ENCODE measurements at regions not wholly inside any gene's neighbourhood (a gene's known extent, or its start where the extent isn't known, plus 50 kb on each side); places are given as distances from the start of the nearest gene placed in this dataset.
A peak's percentile ranks its signal among the peaks of the same experiment; 100 is the strongest.
"Not testable (repeated sequence)": the region's sequence is repeated elsewhere in the genome, so short reads cannot be mapped to it uniquely, and the experiment has no call there.

DNA sequence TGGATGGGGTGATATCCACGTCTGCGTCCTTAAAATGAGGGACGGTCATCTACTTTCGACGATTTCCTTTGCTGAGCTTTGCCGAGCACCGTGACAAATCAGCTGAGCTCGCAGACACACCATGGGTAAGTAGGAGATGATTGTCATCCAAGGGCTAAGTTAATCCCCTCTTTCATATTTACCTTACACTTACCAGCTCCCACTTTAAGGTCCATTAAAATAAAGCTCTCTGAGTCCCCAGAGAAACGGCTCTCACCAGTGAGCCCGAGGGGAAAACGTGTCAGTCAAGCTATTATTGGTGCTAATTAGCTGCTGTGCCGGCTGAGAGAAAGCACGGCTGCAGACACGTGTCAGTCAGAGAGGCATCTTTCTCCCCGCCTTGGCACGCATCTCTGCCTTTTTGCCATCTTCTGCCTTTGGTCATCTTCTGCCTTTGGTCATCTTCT is 72.2 kb downstream of the CRLF2 start:
- no peak overlapping the region for H3K4me3 Mint-ChIP-seq
- no peaks in the 10 kb centered on the region for H3K27me3 Mint-ChIP-seq
- H3K9me3 Mint-ChIP-seq, result no peaks in the 10 kb centered on the region
- no peak overlapping the region for H3K27ac Mint-ChIP-seq
- H3K36me3 Mint-ChIP-seq, result no peaks in the 10 kb centered on the region
- no peaks in the 10 kb centered on the region for H3K4me1 Mint-ChIP-seq

DNA sequence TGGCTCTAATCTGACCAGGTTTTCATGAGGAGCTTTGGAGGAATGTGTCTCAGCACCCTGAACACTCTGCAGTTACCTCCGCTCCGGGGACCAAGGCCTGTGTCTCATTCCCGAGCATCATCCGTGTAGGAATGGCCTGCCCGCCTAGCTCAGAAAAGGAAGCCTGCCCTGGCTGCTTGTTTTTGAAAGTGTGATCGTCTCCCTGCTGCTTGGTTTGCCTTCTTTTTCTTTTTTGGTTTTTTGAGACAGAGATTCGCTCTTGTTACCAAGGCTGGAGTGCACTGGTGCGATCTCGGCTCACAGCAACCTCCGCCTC is 73.3 kb downstream of the CRLF2 start:
- H3K27ac Mint-ChIP-seq, result no peak overlapping the region

DNA sequence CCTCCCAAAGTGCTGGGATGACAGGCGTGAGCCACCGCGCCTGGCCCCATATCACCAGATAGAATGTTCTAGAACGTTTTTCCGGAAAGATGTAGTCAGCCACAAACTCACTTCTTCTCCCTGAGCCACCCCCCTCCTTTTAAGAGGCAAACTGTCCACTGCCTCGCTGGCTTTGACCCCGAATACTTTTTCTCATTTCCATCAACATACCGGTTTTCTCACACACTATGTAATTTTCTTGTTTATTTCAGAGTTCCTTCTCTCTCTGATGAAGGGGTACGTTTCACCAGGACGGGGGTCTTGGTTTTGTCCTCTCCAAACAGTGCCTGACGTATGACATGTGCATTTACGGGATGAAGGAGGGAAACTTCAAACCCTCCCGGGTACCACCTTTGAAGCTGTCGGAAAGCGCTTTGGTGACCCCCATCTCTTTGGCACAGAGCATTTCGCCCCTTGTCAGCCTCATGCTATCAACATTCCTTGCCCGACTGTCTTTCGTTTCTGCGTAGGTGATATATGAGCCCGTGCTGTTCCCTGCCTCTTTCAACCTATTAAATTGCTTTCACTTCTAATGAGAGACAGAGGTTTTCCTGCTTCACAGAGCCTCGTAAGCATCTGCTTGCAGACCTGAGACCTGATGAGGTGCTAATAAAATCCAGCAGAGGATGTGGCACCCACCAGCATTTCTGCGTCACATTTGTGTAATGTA is 73.8 kb downstream of the CRLF2 start:
- no peak overlapping the region for H3K4me3 Mint-ChIP-seq
- no peaks in the 10 kb centered on the region for H3K27me3 Mint-ChIP-seq
- no peaks in the 10 kb centered on the region for H3K36me3 Mint-ChIP-seq
- H3K9me3 Mint-ChIP-seq, result no peaks in the 10 kb centered on the region
- H3K27ac Mint-ChIP-seq, result no peak overlapping the region
- no peaks in the 10 kb centered on the region for H3K4me1 Mint-ChIP-seq

More for the DNA sequence above, 73.3 kb downstream of the CRLF2 start:
- Mint-ChIP-seq H3K9me3 (no peaks in the 10 kb centered on the region), H3K4me3 (no peak overlapping the region), H3K36me3 (no peaks in the 10 kb centered on the region), H3K27me3 (no peaks in the 10 kb centered on the region), H3K4me1 (no peaks in the 10 kb centered on the region)

DNA sequence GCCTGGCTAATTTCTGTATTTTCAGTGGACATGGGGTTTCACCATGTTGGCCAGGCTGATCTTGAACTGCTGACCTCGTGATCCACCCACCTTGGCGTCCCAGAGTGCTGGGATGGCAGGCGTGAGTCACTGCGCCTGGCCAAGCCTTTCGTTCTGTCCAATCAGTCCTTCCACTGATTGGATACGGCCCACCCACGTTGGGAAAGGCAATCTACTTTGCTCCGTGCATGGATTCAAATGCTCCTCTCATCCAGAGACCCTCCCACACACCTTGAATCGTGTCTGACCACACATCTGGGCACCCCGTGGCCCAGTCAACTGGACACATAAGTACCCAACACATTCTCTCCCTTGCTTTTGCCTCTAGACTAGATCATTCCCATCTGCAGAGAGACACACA is 74.9 kb downstream of the CRLF2 start:
- no peaks in the 10 kb centered on the region for H3K36me3 Mint-ChIP-seq
- no peaks in the 10 kb centered on the region for H3K27me3 Mint-ChIP-seq
- H3K9me3 Mint-ChIP-seq, result no peaks in the 10 kb centered on the region
- H3K4me1 Mint-ChIP-seq, result no peaks in the 10 kb centered on the region
- H3K4me3 Mint-ChIP-seq, result no peak overlapping the region
- H3K27ac Mint-ChIP-seq, result no peak overlapping the region

DNA sequence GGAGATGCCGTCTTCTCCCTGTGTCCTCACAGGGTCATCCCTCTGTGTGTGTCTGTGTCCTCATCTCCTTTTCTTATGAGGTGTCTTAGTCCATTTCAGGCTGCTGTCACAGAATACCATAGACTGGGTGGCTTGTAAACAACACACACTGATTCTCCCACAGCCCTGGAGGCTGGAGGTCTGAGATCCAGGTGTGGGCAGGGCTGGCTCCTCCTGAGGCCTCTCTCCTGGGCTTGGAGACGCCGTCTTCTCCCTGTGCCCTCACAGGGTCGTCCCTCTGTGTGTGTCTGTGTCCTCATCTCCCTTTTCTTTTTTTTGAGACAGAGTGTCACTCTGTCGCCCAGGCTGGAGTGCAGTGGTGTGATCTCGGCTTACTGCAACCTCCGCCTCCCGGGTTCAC is 75.9 kb downstream of the CRLF2 start:
- not testable (repeated sequence) for H3K27ac Mint-ChIP-seq, H3K4me3 Mint-ChIP-seq, H3K9me3 Mint-ChIP-seq, H3K27me3 Mint-ChIP-seq, H3K36me3 Mint-ChIP-seq, H3K4me1 Mint-ChIP-seq

DNA sequence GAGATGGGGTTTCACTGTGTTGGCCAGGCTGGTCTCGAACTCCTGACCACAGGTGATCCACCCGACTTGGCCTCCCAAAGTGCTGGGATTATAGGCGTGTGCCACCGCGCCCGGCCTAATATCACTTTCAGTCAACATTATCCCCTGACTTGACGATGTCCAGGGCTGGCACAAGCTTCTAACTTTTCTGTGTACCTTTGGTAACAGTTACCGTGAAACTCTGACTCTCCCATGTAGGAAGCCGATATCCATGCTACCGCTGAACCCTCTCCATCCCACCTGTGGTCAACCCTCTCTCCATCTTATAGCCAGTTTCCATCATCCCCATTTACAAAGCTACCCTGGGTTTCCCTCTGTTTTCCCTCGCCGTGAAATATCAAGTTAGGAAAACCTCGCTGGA is 77.5 kb downstream of the CRLF2 start:
- H3K27me3 Mint-ChIP-seq, result no peaks in the 10 kb centered on the region
- H3K9me3 Mint-ChIP-seq, result no peaks in the 10 kb centered on the region
- H3K4me1 Mint-ChIP-seq, result no peaks in the 10 kb centered on the region
- no peak overlapping the region for H3K27ac Mint-ChIP-seq
- no peaks in the 10 kb centered on the region for H3K36me3 Mint-ChIP-seq
- H3K4me3 Mint-ChIP-seq, result no peak overlapping the region

GRCh38 chrX:1134156-1134555 is 78.3 kb downstream of the CRLF2 start:
- no peaks in the 10 kb centered on the region for H3K4me1 Mint-ChIP-seq
- no peak overlapping the region for H3K27ac Mint-ChIP-seq
- H3K9me3 Mint-ChIP-seq, result no peaks in the 10 kb centered on the region
- H3K36me3 Mint-ChIP-seq, result no peaks in the 10 kb centered on the region
- H3K4me3 Mint-ChIP-seq, result no peak overlapping the region
- H3K27me3 Mint-ChIP-seq, result no peaks in the 10 kb centered on the region

DNA sequence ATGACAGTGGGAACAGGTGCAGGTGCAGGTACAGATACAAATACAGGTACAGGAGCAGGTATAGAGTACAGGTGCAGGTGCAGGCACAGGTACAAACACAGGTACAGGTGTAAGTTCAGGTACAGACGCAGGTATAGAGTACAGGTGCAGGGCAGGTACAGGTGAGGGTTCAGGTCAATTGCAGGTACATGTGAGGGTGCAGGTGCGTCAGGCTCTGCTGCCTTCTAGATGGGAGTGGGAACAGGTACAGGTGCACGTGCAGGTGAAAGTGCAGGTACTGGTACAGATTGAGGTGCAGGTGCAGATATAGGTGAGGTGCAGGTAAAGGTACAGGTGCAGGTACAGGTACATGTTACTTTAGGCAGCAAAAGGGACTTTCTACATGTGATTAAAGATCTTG is 85.7 kb downstream of the CRLF2 start:
- no peaks in the 10 kb centered on the region for H3K4me1 Mint-ChIP-seq
- H3K27me3 Mint-ChIP-seq, result peaks cover 13% of the 10 kb centered on the region
- H3K4me3 Mint-ChIP-seq, result no peak overlapping the region
- no peaks in the 10 kb centered on the region for H3K36me3 Mint-ChIP-seq
- no peaks in the 10 kb centered on the region for H3K9me3 Mint-ChIP-seq
- H3K27ac Mint-ChIP-seq, result no peak overlapping the region

DNA sequence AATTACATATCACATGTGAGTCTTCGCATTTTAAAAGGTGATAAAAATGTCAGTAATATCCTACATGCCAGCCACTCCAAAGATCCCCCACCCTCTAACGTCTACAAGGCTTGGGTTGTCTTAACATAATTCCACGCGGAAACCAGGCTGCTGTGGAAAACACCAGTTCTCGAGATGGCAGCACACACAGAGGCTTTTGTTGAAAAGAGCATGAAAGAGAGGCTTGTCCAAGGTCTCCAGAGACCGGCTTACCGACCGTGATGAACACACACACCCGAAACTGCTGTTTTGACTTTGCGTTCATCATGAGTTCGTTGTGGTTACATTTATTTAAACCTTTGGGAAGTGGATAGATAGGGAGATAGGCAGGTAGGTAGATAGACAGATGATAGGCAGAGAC is 87.9 kb downstream of the CRLF2 start:
- H3K36me3 Mint-ChIP-seq, result no peaks in the 10 kb centered on the region
- no peak overlapping the region for H3K27ac Mint-ChIP-seq
- H3K27me3 Mint-ChIP-seq, result peaks cover 14% of the 10 kb centered on the region
- no peaks in the 10 kb centered on the region for H3K4me1 Mint-ChIP-seq
- H3K4me3 Mint-ChIP-seq, result no peak overlapping the region
- no peaks in the 10 kb centered on the region for H3K9me3 Mint-ChIP-seq

GRCh38 chrX:1122851-1123250 is 89.6 kb downstream of the CRLF2 start:
- H3K36me3 Mint-ChIP-seq, H3K27ac Mint-ChIP-seq, H3K4me3 Mint-ChIP-seq, H3K4me1 Mint-ChIP-seq, H3K9me3 Mint-ChIP-seq: not testable (repeated sequence)
- peaks cover 14% of the 10 kb centered on the region for H3K27me3 Mint-ChIP-seq

GRCh38 chrX:1119275-1119674 is 93.2 kb downstream of the CRLF2 start:
- no peak overlapping the region for H3K27ac Mint-ChIP-seq
- H3K4me1 Mint-ChIP-seq, result no peaks in the 10 kb centered on the region
- H3K9me3 Mint-ChIP-seq, result no peaks in the 10 kb centered on the region
- H3K4me3 Mint-ChIP-seq, result no peak overlapping the region
- H3K27me3 Mint-ChIP-seq, result peaks cover 13% of the 10 kb centered on the region
- H3K36me3 Mint-ChIP-seq, result no peaks in the 10 kb centered on the region

GRCh38 chrX:1118572-1119199 is 93.8 kb downstream of the CRLF2 start:
- H3K27ac Mint-ChIP-seq, result peak overlapping the region; percentile 70
- no peaks in the 10 kb centered on the region for H3K9me3 Mint-ChIP-seq
- no peaks in the 10 kb centered on the region for H3K4me1 Mint-ChIP-seq
- H3K27me3 Mint-ChIP-seq, result peaks cover 11% of the 10 kb centered on the region
- H3K4me3 Mint-ChIP-seq, result no peak overlapping the region
- H3K36me3 Mint-ChIP-seq, result no peaks in the 10 kb centered on the region

DNA sequence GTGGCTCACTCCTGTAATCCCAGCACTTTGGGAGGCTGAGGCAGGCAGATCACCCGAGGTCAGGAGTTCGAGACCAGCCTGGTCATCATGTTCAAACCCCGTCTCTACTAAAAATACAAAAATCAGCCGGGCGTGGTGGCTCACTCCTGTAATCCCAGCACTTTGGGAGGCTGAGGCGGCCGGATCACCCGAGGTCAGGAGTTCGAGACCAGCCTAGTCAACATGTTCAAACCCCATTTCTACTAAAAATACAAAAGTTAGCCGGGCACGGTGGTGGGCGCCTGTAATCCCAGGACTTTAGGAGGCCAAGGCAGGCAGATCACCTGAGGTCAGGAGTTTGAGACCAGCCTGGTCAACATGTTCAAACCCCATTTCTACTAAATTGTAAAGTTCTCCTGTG is 97.0 kb downstream of the CRLF2 start:
- not testable (repeated sequence) for H3K36me3 Mint-ChIP-seq, H3K27me3 Mint-ChIP-seq, H3K27ac Mint-ChIP-seq, H3K9me3 Mint-ChIP-seq, H3K4me3 Mint-ChIP-seq
- H3K4me1 Mint-ChIP-seq, result peaks cover 11% of the 10 kb centered on the region

DNA sequence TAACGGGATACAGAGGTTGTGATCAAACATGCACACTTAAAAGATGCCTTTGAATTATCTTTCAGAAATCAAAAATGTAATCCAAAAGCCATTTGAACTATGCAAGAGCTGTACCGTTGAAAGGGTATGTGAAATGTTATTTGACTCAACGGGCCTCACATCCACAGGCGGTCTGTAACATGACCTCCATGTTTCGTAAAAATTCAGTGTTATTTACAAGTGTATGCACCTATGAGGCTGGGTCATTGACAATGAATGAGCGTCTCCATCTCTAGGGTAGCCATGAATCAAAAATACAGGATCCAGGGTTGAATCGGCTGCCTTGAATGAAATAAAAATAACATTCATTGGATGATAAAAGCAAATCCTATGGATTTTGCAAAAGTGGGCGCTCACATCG is 100.1 kb downstream of the CRLF2 start:
- no peak overlapping the region for H3K4me3 Mint-ChIP-seq
- H3K9me3 Mint-ChIP-seq, result no peaks in the 10 kb centered on the region
- no peak overlapping the region for H3K27ac Mint-ChIP-seq
- H3K36me3 Mint-ChIP-seq, result no peaks in the 10 kb centered on the region
- H3K4me1 Mint-ChIP-seq, result peaks cover 11% of the 10 kb centered on the region
- H3K27me3 Mint-ChIP-seq, result peaks cover 13% of the 10 kb centered on the region

GRCh38 chrX:1111601-1112300 is 100.7 kb downstream of the CRLF2 start:
- Mint-ChIP-seq H3K4me3 (no peak overlapping the region), H3K27ac (no peak overlapping the region), H3K27me3 (peaks cover 13% of the 10 kb centered on the region), H3K4me1 (peaks cover 11% of the 10 kb centered on the region), H3K9me3 (no peaks in the 10 kb centered on the region), H3K36me3 (no peaks in the 10 kb centered on the region)

GRCh38 chrX:1109580-1110119 is 102.8 kb downstream of the CRLF2 start:
- H3K4me1 Mint-ChIP-seq, result peaks cover 11% of the 10 kb centered on the region
- no peak overlapping the region for H3K27ac Mint-ChIP-seq
- no peaks in the 10 kb centered on the region for H3K36me3 Mint-ChIP-seq
- peaks cover 22% of the 10 kb centered on the region for H3K27me3 Mint-ChIP-seq
- no peak overlapping the region for H3K4me3 Mint-ChIP-seq
- no peaks in the 10 kb centered on the region for H3K9me3 Mint-ChIP-seq

All from activated naive CD4-positive, alpha-beta T cell treated with anti-CD3 and anti-CD28 coated beads, Interleukin-2, amount 50 U/mL, for 24 hours (primary cell).